ENCODE measurements at regions not wholly inside any gene's neighbourhood (a gene's known extent, or its start where the extent isn't known, plus 50 kb on each side); places are given as distances from the start of the nearest gene placed in this dataset.

- intact Hi-C loops (cut with DNase I) = no loop called here
- Histone ChIP-seq H3K9me3 (no peaks in the 10 kb centered on the region), H3K36me3 (no peaks in the 10 kb centered on the region), H3K4me3 (no peak overlapping the region), H3K27me3 (ENCODE audit: low read depth) (no peaks in the 10 kb centered on the region), H3K27ac (no peak overlapping the region), H3K4me1 (no peaks in the 10 kb centered on the region)
- ATAC-seq = no peak
- no peak for DNase-seq
- no peak for TF ChIP-seq CTCF (IDR thresholded peaks at IDR 0.05)
Measured at GRCh38 chr18:77960791-77961410, 711.3 kb downstream of the GALR1 start.

- Histone ChIP-seq H3K9me3 (no peaks in the 10 kb centered on the region), H3K36me3 (no peaks in the 10 kb centered on the region), H3K27me3 (ENCODE audit: low read depth) (no peaks in the 10 kb centered on the region), H3K4me1 (no peaks in the 10 kb centered on the region), H3K27ac (no peak overlapping the region), H3K4me3 (no peak overlapping the region)
- ATAC-seq (no peak), DNase-seq (no peak)
- intact Hi-C loops (cut with DNase I) = no loop called here
- no peak for TF ChIP-seq CTCF (IDR thresholded peaks at IDR 0.05)
Measured at GRCh38 chr18:77967071-77967470, 717.4 kb downstream of the GALR1 start.

GRCh38 chr18:77967791-77968190 is 718.1 kb downstream of the GALR1 start:
- H3K27ac ChIP-seq = no peak overlapping the region
- ATAC-seq = no peak
- no peak for TF ChIP-seq CTCF (IDR thresholded peaks at IDR 0.05)
- intact Hi-C loops (cut with DNase I) = no loop called here
- H3K9me3 ChIP-seq = no peaks in the 10 kb centered on the region
- H3K27me3 ChIP-seq (ENCODE audit: low read depth) = no peaks in the 10 kb centered on the region
- no peak for DNase-seq
- no peak overlapping the region for H3K4me3 ChIP-seq
- H3K36me3 ChIP-seq = no peaks in the 10 kb centered on the region
- no peaks in the 10 kb centered on the region for H3K4me1 ChIP-seq

- no peaks in the 10 kb centered on the region for H3K27me3 ChIP-seq (ENCODE audit: low read depth)
- no peaks in the 10 kb centered on the region for H3K4me1 ChIP-seq
- H3K4me3 ChIP-seq = no peak overlapping the region
- ATAC-seq = no peak
- DNase-seq = no peak
- intact Hi-C loops (cut with DNase I) = no loop called here
- H3K36me3 ChIP-seq = no peaks in the 10 kb centered on the region
- H3K27ac ChIP-seq = no peak overlapping the region
- no peaks in the 10 kb centered on the region for H3K9me3 ChIP-seq
- TF ChIP-seq CTCF (IDR thresholded peaks at IDR 0.05) = no peak
Measured at GRCh38 chr18:77969972-77970371, 720.3 kb downstream of the GALR1 start.

- DNase-seq = no peak
- Histone ChIP-seq H3K9me3 (no peaks in the 10 kb centered on the region), H3K4me3 (no peak overlapping the region), H3K36me3 (no peaks in the 10 kb centered on the region), H3K4me1 (no peaks in the 10 kb centered on the region), H3K27ac (no peak overlapping the region), H3K27me3 (ENCODE audit: low read depth) (no peaks in the 10 kb centered on the region)
- no peak for TF ChIP-seq CTCF (IDR thresholded peaks at IDR 0.05)
- ATAC-seq = no peak
- intact Hi-C loops (cut with DNase I) = no loop called here
Measured at GRCh38 chr18:77970814-77971213, 721.2 kb downstream of the GALR1 start.

- Histone ChIP-seq H3K27me3 (ENCODE audit: low read depth) (no peaks in the 10 kb centered on the region), H3K36me3 (no peaks in the 10 kb centered on the region), H3K4me3 (no peak overlapping the region), H3K27ac (no peak overlapping the region), H3K9me3 (no peaks in the 10 kb centered on the region), H3K4me1 (no peaks in the 10 kb centered on the region)
- ATAC-seq = no peak
- TF ChIP-seq CTCF (IDR thresholded peaks at IDR 0.05) = no peak
- DNase-seq = no peak
- intact Hi-C loops (cut with DNase I) = no loop called here
Measured at GRCh38 chr18:77973745-77974144, 724.1 kb downstream of the GALR1 start.

Data from lower lobe of right lung (tissue), 2 donors.